Endothelial cell of umbilical vein (primary cell): ENCODE measurements at regions not wholly inside any gene's neighbourhood (a gene's known extent, or its start where the extent isn't known, plus 50 kb on each side); places are given as distances from the start of the nearest gene placed in this dataset.

Experiments used
- BruUV-seq: library from RNA; stranded (reverse); fragments of 400-500 nt; replicated peaks from 2 replicates; lab custom pipeline; 2021; lab: Mats Ljungman, UMichigan
- CTCF ChIA-PET: fragments of 300-600, 350-600 bp; sonication (Branson Sonifier 250); formaldehyde crosslinking; loops from one replicate; lab custom pipeline; 2021; ENCODE audit warnings: antibody characterized with exemption, inconsistent platforms; lab: Charles Lee
- POLR2A ChIA-PET: fragments of 300-600, 350-600 bp; sonication (Branson Sonifier 250); formaldehyde crosslinking; loops from one replicate; lab custom pipeline; 2021; ENCODE audit warnings: antibody characterized with exemption, inconsistent platforms; lab: Charles Lee
- DNase-seq: peaks from one replicate; pipeline ENCODE4 v3.0.0-alpha.2; 2011; ENCODE audit warnings: low read depth, low spot score
- FAIRE-seq: peaks from 2 replicates; lab custom pipeline; 2011; peaks lifted over from hg19 to GRCh38; lab: Jason Lieb, UNC
- H2AFZ ChIP-seq: 2 replicates; pipeline ENCODE4 v1.6.0; 2012; ENCODE audit warnings: low read depth, low read length, control low read depth, inconsistent platforms
- H3K27ac ChIP-seq: 2 replicates; pipeline ENCODE4 v1.5.1; 2011; ENCODE audit warnings: low read depth, mild to moderate bottlenecking, control low read depth, low read length, moderate library complexity; ENCODE audit not compliant: insufficient read depth
- H3K27me3 ChIP-seq, 2 experiments: 2 replicates each; pipeline versions ENCODE4 v1.6.0 to v1.6.1; 2011; ENCODE audit warnings: low read length in 2 of 2, mixed read lengths in 1 of 2; ENCODE audit not compliant: control insufficient read depth in 2 of 2, insufficient read depth in 2 of 2
- H3K36me3 ChIP-seq, 2 experiments: 2 replicates in 1 of 2; 3 replicates in 1 of 2; pipeline ENCODE4 v1.5.1; 2011; ENCODE audit warnings: low read length in 2 of 2, mild to moderate bottlenecking in 1 of 2, moderate library complexity in 1 of 2; ENCODE audit not compliant: control insufficient read depth in 2 of 2, insufficient read depth in 2 of 2; ENCODE audit errors: extremely low read depth in 1 of 2
- H3K4me1 ChIP-seq: 3 replicates; pipeline ENCODE4 v1.5.1; 2011; ENCODE audit warnings: mild to moderate bottlenecking, low read length; ENCODE audit not compliant: control insufficient read depth, insufficient read depth; ENCODE audit errors: extremely low read depth
- H3K4me2 ChIP-seq: 2 replicates; pipeline ENCODE4 v1.6.1; 2011; ENCODE audit warnings: low read length, control low read depth, mixed read lengths; ENCODE audit not compliant: insufficient read depth
- H3K4me3 ChIP-seq, 3 experiments: fragments of 200-600 bp in 1 of 3; sonication (generic), shearing (Covaris generic) in 1 of 3; replicated peaks in 1 of 3; 2 replicates each; pipeline ENCODE4 v1.5.1; 2011 to 2016; ENCODE audit warnings: control low read depth in 3 of 3, low read length in 3 of 3, mild to moderate bottlenecking in 2 of 3, inconsistent platforms in 1 of 3, low read depth in 1 of 3, moderate library complexity in 1 of 3; ENCODE audit not compliant: insufficient read depth in 1 of 3
- H3K79me2 ChIP-seq: 2 replicates; pipeline ENCODE4 v1.6.0; 2012; ENCODE audit warnings: low read length, inconsistent platforms; ENCODE audit not compliant: control insufficient read depth, insufficient read depth
- H3K9ac ChIP-seq: replicated peaks from 2 replicates; pipeline ENCODE3; 2011; ENCODE audit warnings: low read length, control low read depth; ENCODE audit not compliant: insufficient read depth; ENCODE audit errors: extremely low read depth
- H3K9me1 ChIP-seq: replicated peaks from 3 replicates; pipeline ENCODE4 v1.6.0; 2011; ENCODE audit warnings: mild to moderate bottlenecking, low read length; ENCODE audit not compliant: control insufficient read depth, insufficient read depth; ENCODE audit errors: extremely low read depth
- H3K9me3 ChIP-seq: replicated peaks from 2 replicates; pipeline ENCODE4 v1.5.1; 2012; ENCODE audit warnings: low read length, inconsistent platforms; ENCODE audit not compliant: control insufficient read depth, insufficient read depth
- H4K20me1 ChIP-seq: replicated peaks from 2 replicates; pipeline ENCODE3; 2011; ENCODE audit warnings: mild to moderate bottlenecking, low read length; ENCODE audit not compliant: control insufficient read depth, insufficient read depth; ENCODE audit errors: extremely low read depth
- CTCF ChIP-seq, 2 donors: IDR thresholded peaks; 1 replicate in 1 of 2; 2 replicates in 1 of 2; pipeline ENCODE4 v1.5.1; 2011; ENCODE audit warnings: low read length in 2 of 2, mild to moderate bottlenecking in 2 of 2, moderate library complexity in 2 of 2, control low read depth in 1 of 2, inconsistent platforms in 1 of 2, low read depth in 1 of 2; ENCODE audit not compliant: insufficient read depth in 1 of 2; ENCODE audit errors: extremely low read depth in 1 of 2
- EZH2 ChIP-seq: IDR thresholded peaks from 2 replicates; pipeline ENCODE4 v1.6.1; 2012; ENCODE audit warnings: borderline replicate concordance, low read depth, mild to moderate bottlenecking, moderate library complexity, low read length, inconsistent platforms; ENCODE audit not compliant: severe bottlenecking
- FOS ChIP-seq: IDR thresholded peaks from 2 replicates; pipeline ENCODE4 v1.6.1; 2011; ENCODE audit warnings: mild to moderate bottlenecking, low read length, moderate library complexity, borderline replicate concordance; ENCODE audit not compliant: insufficient read depth
- GATA2 ChIP-seq: IDR thresholded peaks from 2 replicates; pipeline ENCODE4 v1.7.0; 2011; ENCODE audit warnings: low read depth, mild to moderate bottlenecking, moderate library complexity, mixed read lengths, low read length; ENCODE audit not compliant: insufficient read length, insufficient read depth
- JUN ChIP-seq: IDR thresholded peaks from 2 replicates; pipeline ENCODE4 v1.6.1; 2011; ENCODE audit warnings: borderline replicate concordance, low read depth; ENCODE audit not compliant: insufficient read length, insufficient read depth
- MAX ChIP-seq: IDR thresholded peaks from 2 replicates; pipeline ENCODE4 v1.6.1; 2011; ENCODE audit not compliant: insufficient read depth, insufficient read length
- MYC ChIP-seq: IDR thresholded peaks from one replicate; pipeline ENCODE4 v1.6.1; 2011; ENCODE audit warnings: mild to moderate bottlenecking, low read depth, low read length
- POLR2A ChIP-seq: IDR thresholded peaks from 2 replicates; pipeline ENCODE4 v1.6.1; 2012; ENCODE audit warnings: low read depth, mild to moderate bottlenecking, control low read depth, low read length
- POLR2AphosphoS5 ChIP-seq: IDR thresholded peaks from 2 replicates; pipeline ENCODE4 v1.6.1; 2012; ENCODE audit warnings: low read depth, mild to moderate bottlenecking, control low read depth, low read length, moderate library complexity; ENCODE audit not compliant: insufficient read depth
- dilution Hi-C: fragments of 300-500 bp; cut with MboI; formaldehyde crosslinking; loops from one replicate; pipeline ENCODE4 v1.15.0; 2019; ENCODE audit warnings: low sequenced_read_pairs; ENCODE audit not compliant: extremely low pct_ligation_motif_present
- intact Hi-C: fragments of 100-400 bp; cut with micrococcal nuclease; formaldehyde crosslinking; loops from one replicate; pipeline ENCODE4 v1.10.0; 2022

- Histone ChIP-seq H3K36me3 (no peaks in the 10 kb centered on the region), H3K9me1 (no peaks in the 10 kb centered on the region), H3K27me3 (peaks cover 4 to 9% of the 10 kb centered on the region in 2 experiments), H4K20me1 (no peaks in the 10 kb centered on the region), H3K9ac (no peak overlapping the region), H3K4me2 (no peak overlapping the region), H2AFZ (no peak overlapping the region), H3K27ac (no peak overlapping the region), H3K9me3 (no peaks in the 10 kb centered on the region), H3K79me2 (no peaks in the 10 kb centered on the region), H3K4me1 (no peaks in the 10 kb centered on the region), H3K4me3 (no peak overlapping the region)
- dilution Hi-C loops (no loop called here), intact Hi-C loops (loop anchor here (1.0 to 5.0 kb wide), 3 partner anchors 242 to 1002 kb away; no protein-coding TSS in a partner anchor)
- CTCF ChIA-PET, result interaction anchor here (0.6 to 3.6 kb wide), 51 partner anchors 8 to 1004 kb away, joined by 3 to 60 read pairs (median 3); no protein-coding TSS in a partner anchor
- FAIRE-seq, result peak; percentile 87
- BruUV-seq, result no TSS peak
- TF ChIP-seq JUN, result no peak
- no peak for TF ChIP-seq MAX
- no peak for TF ChIP-seq MYC
- TF ChIP-seq EZH2, result no peak
- peak; percentile 55 to 59 for TF ChIP-seq CTCF (IDR thresholded peaks at IDR 0.05; ENCODE audit: extremely low read depth in 1 of 2, insufficient read depth in 1 of 2, low read depth in 1 of 2, low read length in 2 of 2)
- DNase-seq, result peak; percentile 61
- POLR2A ChIA-PET, result no interaction called here
Measured at GRCh38 chr4:146095091-146095690, 80.3 kb upstream of the LSM6 start.

- dilution Hi-C loops, result no loop called here
- BruUV-seq, result no TSS peak
Measured at GRCh38 chr4:146088690-146089089, 86.8 kb upstream of the LSM6 start.

More at GRCh38 chr4:146088690-146089089, 86.8 kb upstream of the LSM6 start:
- H3K79me2 ChIP-seq, result no peaks in the 10 kb centered on the region
- no peaks in the 10 kb centered on the region for H3K9me3 ChIP-seq
- no peak overlapping the region for H3K4me3 ChIP-seq
- no peak for DNase-seq
- peaks cover 2 to 7% of the 10 kb centered on the region in 2 experiments for H3K27me3 ChIP-seq
- intact Hi-C loops, result no loop called here
- no peak overlapping the region for H2AFZ ChIP-seq
- no peak for FAIRE-seq
- H3K4me2 ChIP-seq, result no peak overlapping the region
- no peaks in the 10 kb centered on the region for H3K9me1 ChIP-seq
- H3K9ac ChIP-seq, result no peak overlapping the region
- CTCF ChIA-PET, result no interaction called here
- H4K20me1 ChIP-seq, result no peaks in the 10 kb centered on the region
- POLR2A ChIA-PET, result no interaction called here
- H3K4me1 ChIP-seq, result no peaks in the 10 kb centered on the region
- H3K36me3 ChIP-seq, result no peaks in the 10 kb centered on the region
- TF ChIP-seq POLR2A (no peak), POLR2AphosphoS5 (no peak), FOS (no peak), EZH2 (no peak), JUN (no peak), GATA2 (no peak), CTCF (IDR thresholded peaks at IDR 0.05; ENCODE audit: extremely low read depth in 1 of 2, insufficient read depth in 1 of 2, low read depth in 1 of 2, low read length in 2 of 2) (no peak), MYC (no peak), MAX (no peak)
- no peak overlapping the region for H3K27ac ChIP-seq
